HCT116 (cell line): ENCODE measurements at regions not wholly inside any gene's neighbourhood (a gene's known extent, or its start where the extent isn't known, plus 50 kb on each side); places are given as distances from the start of the nearest gene placed in this dataset.

ENCODE experiments used
- ATAC-seq: fragments of 200-7000 bp; cut with Tn5 transposase; 2 replicates; pipeline ENCODE4 v1.9.1; 2020; ENCODE audit warnings: mild to moderate bottlenecking, moderate library complexity
- BruUV-seq: library from RNA; stranded (reverse); fragments of 400-500 nt; replicated peaks from 2 replicates; lab custom pipeline; 2021; lab: Mats Ljungman, UMichigan
- CTCF ChIA-PET: fragments of 300-600 bp; sonication (Branson Sonifier 250); formaldehyde crosslinking; loops from one replicate; lab custom pipeline; 2021; ENCODE audit warnings: antibody characterized with exemption; lab: Charles Lee
- POLR2A ChIA-PET: fragments of 300-600, 350-600 bp; sonication (Branson Sonifier 250); formaldehyde crosslinking; loops from one replicate; lab custom pipeline; 2021; ENCODE audit warnings: antibody characterized with exemption; lab: Charles Lee
- RAD21 ChIA-PET, 2 experiments: fragments of 300-600 bp; sonication (Branson Sonifier 250); formaldehyde crosslinking; loops; one replicate each; lab custom pipeline; 2023; ENCODE audit warnings: low total read pairs in 2 of 2; ENCODE audit not compliant: uncharacterized antibody in 2 of 2, unreplicated experiment in 2 of 2, low non-redundant PET in 1 of 2; lab: Charles Lee
- DNase-seq: peaks from one replicate; pipeline ENCODE4 v3.0.0-alpha.2; 2010; ENCODE audit warnings: low read depth, low spot score
- H2AFZ ChIP-seq: fragments of 200-600 bp; shearing (Covaris generic), sonication (generic); 2 replicates; pipeline ENCODE4 v1.6.1; 2017; ENCODE audit warnings: low read depth, mixed run types, mixed read lengths, antibody characterized with exemption, low read length; ENCODE audit not compliant: poor library complexity, severe bottlenecking
- H3K27ac ChIP-seq: 2 replicates; pipeline ENCODE4 v1.5.1; 2012; ENCODE audit warnings: low read depth, low read length
- H3K27me3 ChIP-seq: fragments of 200-600 bp; sonication (generic); 2 replicates; pipeline ENCODE4 v1.6.1; 2016; ENCODE audit warnings: mixed run types, low read length, mixed read lengths; ENCODE audit not compliant: insufficient read depth
- H3K36me3 ChIP-seq, 2 experiments: fragments of 200-500 bp in 1 of 2; fragments of 200-600 bp in 1 of 2; sonication (Bioruptor generic) in 1 of 2; sonication (generic) in 1 of 2; 2 replicates each; pipeline versions ENCODE4 v1.5.1 to v1.6.1; 2014 to 2016; ENCODE audit warnings: low read length in 2 of 2, inconsistent platforms in 1 of 2, mixed read lengths in 1 of 2, mixed run types in 1 of 2; ENCODE audit not compliant: insufficient read depth in 2 of 2, control insufficient read depth in 1 of 2
- H3K4me1 ChIP-seq, 2 experiments: fragments of 200-600 bp in 1 of 2; sonication (generic) in 1 of 2; 2 replicates each; pipeline versions ENCODE4 v1.5.1 to v1.6.1; 2012 to 2017; ENCODE audit warnings: low read length in 2 of 2, inconsistent platforms in 1 of 2, mild to moderate bottlenecking in 1 of 2, mixed read lengths in 1 of 2, mixed run types in 1 of 2, moderate library complexity in 1 of 2; ENCODE audit not compliant: insufficient read depth in 2 of 2, control insufficient read depth in 1 of 2
- H3K4me2 ChIP-seq: fragments of 200-600 bp; sonication (generic); 2 replicates; pipeline ENCODE4 v1.6.1; 2017; ENCODE audit warnings: mixed run types, low read length, mixed read lengths
- H3K4me3 ChIP-seq, 2 experiments: fragments of 200-600 bp in 1 of 2; sonication (generic) in 1 of 2; replicated peaks in 1 of 2; 2 replicates each; pipeline ENCODE4 v1.5.1; 2011 to 2016; ENCODE audit warnings: low read length in 2 of 2, control low read depth in 1 of 2, low read depth in 1 of 2, mild to moderate bottlenecking in 1 of 2, mixed read lengths in 1 of 2, mixed run types in 1 of 2
- H3K79me2 ChIP-seq: fragments of 200-600 bp; sonication (generic); 2 replicates; pipeline ENCODE4 v1.6.1; 2017; ENCODE audit warnings: mild to moderate bottlenecking, mixed run types, low read length, moderate library complexity, mixed read lengths; ENCODE audit not compliant: insufficient read depth
- H3K9ac ChIP-seq: fragments of 200-600 bp; sonication (generic); 2 replicates; pipeline ENCODE4 v1.6.1; 2016; ENCODE audit warnings: low read length, mixed read lengths
- H3K9me2 ChIP-seq: fragments of 200-600 bp; sonication (generic), shearing (Covaris generic); 2 replicates; pipeline ENCODE4 v1.6.1; 2017; ENCODE audit warnings: mixed run types, mild to moderate bottlenecking, moderate library complexity; ENCODE audit not compliant: insufficient read depth
- H3K9me3 ChIP-seq, 2 experiments: fragments of 200-500 bp in 1 of 2; fragments of 200-600 bp in 1 of 2; sonication (Bioruptor generic) in 1 of 2; sonication (generic) in 1 of 2; 2 replicates each; pipeline ENCODE4 v1.6.1; 2014 to 2017; ENCODE audit warnings: low read length in 2 of 2, mixed read lengths in 2 of 2, inconsistent platforms in 1 of 2, low read depth in 1 of 2, mild to moderate bottlenecking in 1 of 2, mixed run types in 1 of 2, moderate library complexity in 1 of 2; ENCODE audit not compliant: control insufficient read depth in 1 of 2, insufficient read depth in 1 of 2
- H4K20me1 ChIP-seq: fragments of 200-600 bp; sonication (generic), shearing (Covaris generic); 2 replicates; pipeline ENCODE4 v1.6.1; 2017; ENCODE audit warnings: mixed run types, mild to moderate bottlenecking, moderate library complexity; ENCODE audit not compliant: insufficient read depth
- ATF3 ChIP-seq: IDR thresholded peaks from 2 replicates; pipeline ENCODE4 v1.6.1; 2012
- CBX3 ChIP-seq: IDR thresholded peaks from 2 replicates; pipeline ENCODE4 v1.6.1; 2012; ENCODE audit warnings: low read depth
- CEBPB ChIP-seq: IDR thresholded peaks from 2 replicates; pipeline ENCODE4 v1.6.1; 2012; ENCODE audit warnings: low read depth
- EGR1 ChIP-seq: IDR thresholded peaks from 2 replicates; pipeline ENCODE4 v1.6.1; 2012; ENCODE audit warnings: low read depth
- ELF1 ChIP-seq: IDR thresholded peaks from 2 replicates; pipeline ENCODE4 v1.6.1; 2012; ENCODE audit warnings: low read depth, borderline replicate concordance
- EZH2phosphoT487 ChIP-seq: fragments of 200-600 bp; IDR thresholded peaks from 2 replicates; pipeline ENCODE4 v1.6.1; 2018; ENCODE audit warnings: antibody characterized with exemption, borderline replicate concordance
- FOSL1 ChIP-seq: IDR thresholded peaks from 2 replicates; pipeline ENCODE4 v1.6.1; 2012; ENCODE audit warnings: low read depth
- JUND ChIP-seq: IDR thresholded peaks from 2 replicates; pipeline ENCODE4 v1.6.1; 2012
- POLR2A ChIP-seq: IDR thresholded peaks from 2 replicates; pipeline ENCODE4 v1.7.0; 2011; ENCODE audit warnings: borderline replicate concordance; ENCODE audit not compliant: insufficient read depth, insufficient read length; ENCODE audit errors: extremely low read depth
- RAD21 ChIP-seq: IDR thresholded peaks from 2 replicates; pipeline ENCODE4 v1.6.1; 2012; ENCODE audit warnings: low read depth, mild to moderate bottlenecking
- REST ChIP-seq: IDR thresholded peaks from 2 replicates; pipeline ENCODE4 v1.6.1; 2012; ENCODE audit warnings: low read depth
- SP1 ChIP-seq: IDR thresholded peaks from 2 replicates; pipeline ENCODE4 v1.6.1; 2012; ENCODE audit warnings: low read depth
- SRF ChIP-seq: IDR thresholded peaks from 2 replicates; pipeline ENCODE4 v1.6.1; 2012; ENCODE audit warnings: low read depth
- YY1 ChIP-seq: IDR thresholded peaks from 2 replicates; pipeline ENCODE4 v1.6.1; 2011; ENCODE audit warnings: low read length, low read depth, moderate library complexity, mild to moderate bottlenecking; ENCODE audit not compliant: insufficient replicate concordance; ENCODE audit errors: extremely low read depth
- ZBTB33 ChIP-seq: IDR thresholded peaks from 2 replicates; pipeline ENCODE4 v1.6.1; 2011; ENCODE audit warnings: mild to moderate bottlenecking, low read length, moderate library complexity; ENCODE audit not compliant: insufficient replicate concordance; ENCODE audit errors: extremely low read depth
- ZNF274 ChIP-seq: fragments of 200-500 bp; sonication (Bioruptor generic); IDR thresholded peaks from 2 replicates; pipeline ENCODE4 v1.6.1; 2014; ENCODE audit warnings: mild to moderate bottlenecking, low read depth, low read length, inconsistent platforms
- intact Hi-C: fragments of 100-400 bp; cut with micrococcal nuclease; formaldehyde crosslinking; loops from 2 replicates; pipeline ENCODE4 v1.10.0; 2022
- TF ChIP-seq, protein P1 (sequence below), 3 experiments: fragments of 200-600 bp in 1 of 3; sonication (generic) in 1 of 3; IDR thresholded peaks in 2 of 3; conservative IDR thresholded peaks in 1 of 3; 2 replicates each; pipeline ENCODE4 v1.5.1; 2012 to 2017; ENCODE audit warnings: low read depth in 2 of 3, low read length in 2 of 3, antibody characterized with exemption in 1 of 3, borderline replicate concordance in 1 of 3, control low read depth in 1 of 3, mild to moderate bottlenecking in 1 of 3, mixed read lengths in 1 of 3, mixed run types in 1 of 3, moderate library complexity in 1 of 3; ENCODE audit not compliant: insufficient read depth in 1 of 3

DNA sequence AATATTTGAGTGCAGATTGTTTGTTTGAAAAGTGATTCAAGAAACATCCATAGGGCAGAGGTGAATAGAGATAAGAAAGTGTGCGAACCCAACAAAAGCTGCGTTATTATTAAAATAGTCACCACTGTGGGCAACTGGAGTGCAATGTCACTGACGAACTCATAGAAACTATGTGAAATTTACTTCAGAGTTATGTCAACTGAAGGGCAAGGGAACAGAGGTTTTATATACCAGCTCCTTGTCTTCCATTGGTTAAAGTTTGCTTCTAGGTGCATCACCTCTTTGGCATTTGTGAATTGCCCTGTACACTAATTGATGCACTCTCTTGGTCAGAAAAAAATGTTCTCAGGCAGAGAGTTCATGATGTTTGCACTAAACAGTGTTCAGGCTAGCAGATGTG lies 110.5 kb upstream of the NYAP2 start:
- no peaks in the 10 kb centered on the region for H3K36me3 ChIP-seq
- H3K9ac ChIP-seq: no peak overlapping the region
- intact Hi-C loops: no loop called here
- no peak overlapping the region for H2AFZ ChIP-seq
- no peaks in the 10 kb centered on the region for H3K79me2 ChIP-seq
- ChIA-PET CTCF (no interaction called here), POLR2A (no interaction called here), RAD21 (no interaction called here)
- H3K4me1 ChIP-seq: no peaks in the 10 kb centered on the region
- no peaks in the 10 kb centered on the region for H3K9me3 ChIP-seq
- no peaks in the 10 kb centered on the region for H3K27me3 ChIP-seq
- no peaks in the 10 kb centered on the region for H3K9me2 ChIP-seq
- no peak overlapping the region for H3K4me3 ChIP-seq
- DNase-seq (no peak), ATAC-seq (no peak)
- H3K4me2 ChIP-seq: no peak overlapping the region
- no TSS peak for BruUV-seq
- no peak for TF ChIP-seq ZNF274
- TF ChIP-seq ELF1: no peak
- TF ChIP-seq RAD21: no peak
- no peak for TF ChIP-seq CEBPB
- no peak for TF ChIP-seq SP1
- no peak for TF ChIP-seq ATF3
- TF ChIP-seq POLR2A: no peak
- no peak for TF ChIP-seq REST
- no peak for TF ChIP-seq JUND
- TF ChIP-seq EGR1: no peak
- no peak for TF ChIP-seq CBX3
- TF ChIP-seq SRF: no peak
- TF ChIP-seq EZH2phosphoT487: no peak
- TF ChIP-seq, protein P1, sequence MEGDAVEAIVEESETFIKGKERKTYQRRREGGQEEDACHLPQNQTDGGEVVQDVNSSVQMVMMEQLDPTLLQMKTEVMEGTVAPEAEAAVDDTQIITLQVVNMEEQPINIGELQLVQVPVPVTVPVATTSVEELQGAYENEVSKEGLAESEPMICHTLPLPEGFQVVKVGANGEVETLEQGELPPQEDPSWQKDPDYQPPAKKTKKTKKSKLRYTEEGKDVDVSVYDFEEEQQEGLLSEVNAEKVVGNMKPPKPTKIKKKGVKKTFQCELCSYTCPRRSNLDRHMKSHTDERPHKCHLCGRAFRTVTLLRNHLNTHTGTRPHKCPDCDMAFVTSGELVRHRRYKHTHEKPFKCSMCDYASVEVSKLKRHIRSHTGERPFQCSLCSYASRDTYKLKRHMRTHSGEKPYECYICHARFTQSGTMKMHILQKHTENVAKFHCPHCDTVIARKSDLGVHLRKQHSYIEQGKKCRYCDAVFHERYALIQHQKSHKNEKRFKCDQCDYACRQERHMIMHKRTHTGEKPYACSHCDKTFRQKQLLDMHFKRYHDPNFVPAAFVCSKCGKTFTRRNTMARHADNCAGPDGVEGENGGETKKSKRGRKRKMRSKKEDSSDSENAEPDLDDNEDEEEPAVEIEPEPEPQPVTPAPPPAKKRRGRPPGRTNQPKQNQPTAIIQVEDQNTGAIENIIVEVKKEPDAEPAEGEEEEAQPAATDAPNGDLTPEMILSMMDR (IDR thresholded peaks at IDR 0.05 in 2 of 3, conservative IDR thresholded peaks at IDR 0.05 in 1 of 3; ENCODE audit: borderline replicate concordance in 1 of 3, insufficient read depth in 1 of 3, low read depth in 2 of 3, low read length in 2 of 3): no peak
- TF ChIP-seq FOSL1: no peak
- TF ChIP-seq YY1: no peak
- TF ChIP-seq ZBTB33: no peak
- no peak overlapping the region for H3K27ac ChIP-seq
- H4K20me1 ChIP-seq: no peaks in the 10 kb centered on the region
